PC-9 (cell line): ENCODE measurements at regions not wholly inside any gene's neighbourhood (a gene's known extent, or its start where the extent isn't known, plus 50 kb on each side); places are given as distances from the start of the nearest gene placed in this dataset.

ENCODE experiments used
- CTCF ChIP-seq: fragments of 200-600 bp; sonication (generic); conservative IDR thresholded peaks from 2 replicates; pipeline ENCODE4 v1.6.1; 2017; ENCODE audit warnings: mixed run types, antibody characterized with exemption, mild to moderate bottlenecking, moderate library complexity
- EZH2 ChIP-seq: fragments of 200-600 bp; sonication (generic); IDR thresholded peaks from 2 replicates; pipeline ENCODE4 v1.8.0; 2017; ENCODE audit warnings: antibody characterized with exemption, low read depth

GRCh38 chr1:98197356-98197755 is 276.5 kb upstream of the DPYD start:
- TF ChIP-seq CTCF (no peak), EZH2 (no peak)
